HG02798 (cell line): ENCODE measurements at regions not wholly inside any gene's neighbourhood (a gene's known extent, or its start where the extent isn't known, plus 50 kb on each side); places are given as distances from the start of the nearest gene placed in this dataset.

ENCODE experiments used
- ATAC-seq: cut with Tn5 transposase; IDR thresholded peaks from one replicate; pipeline ENCODE4 v1.9.1; 2021; ENCODE audit warnings: mild to moderate bottlenecking; ENCODE audit not compliant: unreplicated experiment, poor library complexity

- ATAC-seq: peak; percentile 27
Observed at GRCh38 chr6:144335311-144335861, 50.3 kb downstream of the UTRN start.

- peak; percentile 72 for ATAC-seq
Observed at GRCh38 chr6:144335914-144336313, 50.8 kb downstream of the UTRN start.

GRCh38 chr6:144336900-144337299 is 51.8 kb downstream of the UTRN start:
- ATAC-seq: no peak

- no peak for ATAC-seq
Observed at GRCh38 chr6:144338474-144338873, 53.3 kb downstream of the UTRN start.

GRCh38 chr6:144338951-144339700 is 54.0 kb downstream of the UTRN start:
- no peak for ATAC-seq

- ATAC-seq: no peak
Observed at GRCh38 chr6:144339859-144340452, 54.8 kb downstream of the UTRN start.

GRCh38 chr6:144340541-144341371 is 55.6 kb downstream of the UTRN start:
- no peak for ATAC-seq

GRCh38 chr6:144341831-144342527 is 56.8 kb downstream of the UTRN start:
- peak; percentile 56 for ATAC-seq

GRCh38 chr6:144343701-144344428 is 58.7 kb downstream of the UTRN start:
- peak; percentile 40 for ATAC-seq

- peak; percentile 70 for ATAC-seq
Observed at GRCh38 chr6:144344646-144345045, 59.5 kb downstream of the UTRN start.

- no peak for ATAC-seq
Observed at GRCh38 chr6:144345451-144345850, 60.3 kb downstream of the UTRN start.

GRCh38 chr6:144346719-144347447 is 61.7 kb downstream of the UTRN start:
- ATAC-seq: no peak

- no peak for ATAC-seq
Observed at GRCh38 chr6:144347448-144347759, 62.3 kb downstream of the UTRN start.

- ATAC-seq: no peak
Observed at GRCh38 chr6:144347933-144348332, 62.8 kb downstream of the UTRN start.

GRCh38 chr6:144349690-144350527 is 64.8 kb downstream of the UTRN start:
- ATAC-seq: peak; percentile 33

- no peak for ATAC-seq
Observed at GRCh38 chr6:144350528-144350880, 65.4 kb downstream of the UTRN start.

- no peak for ATAC-seq
Observed at GRCh38 chr6:144351379-144352127, 66.4 kb downstream of the UTRN start.

- ATAC-seq: no peak
Observed at GRCh38 chr6:144352331-144352730, 67.2 kb downstream of the UTRN start.
